ENCODE measurements at regions not wholly inside any gene's neighbourhood (a gene's known extent, or its start where the extent isn't known, plus 50 kb on each side); places are given as distances from the start of the nearest gene placed in this dataset.

DNA sequence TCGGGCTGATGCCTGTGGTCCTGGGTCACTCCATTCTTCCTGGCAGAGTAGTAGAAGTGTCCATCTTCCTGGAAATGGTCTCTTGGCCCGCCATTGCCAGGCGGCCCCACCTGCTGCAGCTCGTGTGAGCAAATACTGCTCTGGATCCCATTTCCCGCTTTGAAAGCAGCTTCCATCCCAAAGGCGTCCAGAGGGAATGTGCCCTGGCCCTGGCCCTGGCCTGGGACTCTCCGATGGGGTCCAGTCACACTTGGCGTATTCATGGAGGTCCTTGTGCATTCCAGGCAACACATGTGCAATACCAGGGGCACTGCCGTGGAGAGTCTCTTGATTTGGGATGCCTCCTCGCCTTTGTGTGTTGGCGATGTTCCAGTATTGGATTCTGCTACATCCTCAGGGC, 111.1 kb downstream of the SNRPN start (continued):
- TF ChIP-seq SIN3A (conservative IDR thresholded peaks at IDR 0.05 in 1 of 2, IDR thresholded peaks at IDR 0.05 in 1 of 2; ENCODE audit: low read depth in 1 of 2, low read length in 2 of 2) (no peak), CTBP2 (IDR thresholded peaks at IDR 0.05; ENCODE audit: borderline replicate concordance, insufficient read depth, insufficient read length, low read length) (no peak), POLR2A (IDR thresholded peaks at IDR 0.05; ENCODE audit: control extremely low read depth in 1 of 2, low read depth in 2 of 2, low read length in 2 of 2) (no peak), SIRT6 (IDR thresholded peaks at IDR 0.05; ENCODE audit: low read length) (no peak)
